ENCODE measurements at regions not wholly inside any gene's neighbourhood (a gene's known extent, or its start where the extent isn't known, plus 50 kb on each side); places are given as distances from the start of the nearest gene placed in this dataset.

GRCh38 chr2:211157211-211157610 is 600.8 kb downstream of the CPS1 start:
- H4K20me1 ChIP-seq (ENCODE audit: insufficient read depth) = no peaks in the 10 kb centered on the region
- H2AFZ ChIP-seq (ENCODE audit: low read depth, low read length, poor library complexity, severe bottlenecking) = peak overlapping the region; percentile 56
- no peaks in the 10 kb centered on the region for H3K4me1 ChIP-seq (ENCODE audit: control insufficient read depth in 1 of 2, insufficient read depth in 2 of 2, low read length in 2 of 2)
- H3K4me2 ChIP-seq (ENCODE audit: low read length) = no peak overlapping the region
- H3K9me3 ChIP-seq (ENCODE audit: control insufficient read depth in 1 of 2, insufficient read depth in 1 of 2, low read depth in 1 of 2, low read length in 2 of 2) = no peaks in the 10 kb centered on the region
- RAD21 ChIA-PET (ENCODE audit: low non-redundant PET in 1 of 2, low total read pairs in 2 of 2, uncharacterized antibody in 2 of 2, unreplicated experiment in 2 of 2) = interaction anchor here in 1 of 2 experiments (0.6 to 0.7 kb wide), 2 partner anchors 74 to 1154 kb away, joined by 3 to 4 read pairs; no protein-coding TSS in a partner anchor
- TF ChIP-seq, protein P1, sequence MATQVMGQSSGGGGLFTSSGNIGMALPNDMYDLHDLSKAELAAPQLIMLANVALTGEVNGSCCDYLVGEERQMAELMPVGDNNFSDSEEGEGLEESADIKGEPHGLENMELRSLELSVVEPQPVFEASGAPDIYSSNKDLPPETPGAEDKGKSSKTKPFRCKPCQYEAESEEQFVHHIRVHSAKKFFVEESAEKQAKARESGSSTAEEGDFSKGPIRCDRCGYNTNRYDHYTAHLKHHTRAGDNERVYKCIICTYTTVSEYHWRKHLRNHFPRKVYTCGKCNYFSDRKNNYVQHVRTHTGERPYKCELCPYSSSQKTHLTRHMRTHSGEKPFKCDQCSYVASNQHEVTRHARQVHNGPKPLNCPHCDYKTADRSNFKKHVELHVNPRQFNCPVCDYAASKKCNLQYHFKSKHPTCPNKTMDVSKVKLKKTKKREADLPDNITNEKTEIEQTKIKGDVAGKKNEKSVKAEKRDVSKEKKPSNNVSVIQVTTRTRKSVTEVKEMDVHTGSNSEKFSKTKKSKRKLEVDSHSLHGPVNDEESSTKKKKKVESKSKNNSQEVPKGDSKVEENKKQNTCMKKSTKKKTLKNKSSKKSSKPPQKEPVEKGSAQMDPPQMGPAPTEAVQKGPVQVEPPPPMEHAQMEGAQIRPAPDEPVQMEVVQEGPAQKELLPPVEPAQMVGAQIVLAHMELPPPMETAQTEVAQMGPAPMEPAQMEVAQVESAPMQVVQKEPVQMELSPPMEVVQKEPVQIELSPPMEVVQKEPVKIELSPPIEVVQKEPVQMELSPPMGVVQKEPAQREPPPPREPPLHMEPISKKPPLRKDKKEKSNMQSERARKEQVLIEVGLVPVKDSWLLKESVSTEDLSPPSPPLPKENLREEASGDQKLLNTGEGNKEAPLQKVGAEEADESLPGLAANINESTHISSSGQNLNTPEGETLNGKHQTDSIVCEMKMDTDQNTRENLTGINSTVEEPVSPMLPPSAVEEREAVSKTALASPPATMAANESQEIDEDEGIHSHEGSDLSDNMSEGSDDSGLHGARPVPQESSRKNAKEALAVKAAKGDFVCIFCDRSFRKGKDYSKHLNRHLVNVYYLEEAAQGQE (IDR thresholded peaks at IDR 0.05; ENCODE audit: low read depth) = no peak
- TF ChIP-seq CBX3 (IDR thresholded peaks at IDR 0.05; ENCODE audit: low read depth) (no peak), YY1 (IDR thresholded peaks at IDR 0.05; ENCODE audit: extremely low read depth, insufficient replicate concordance, low read depth, low read length) (no peak), EZH2phosphoT487 (IDR thresholded peaks at IDR 0.05; ENCODE audit: borderline replicate concordance) (no peak), TCF7L2 (IDR thresholded peaks at IDR 0.05; ENCODE audit: borderline replicate concordance, extremely low read depth, insufficient read depth, insufficient read length) (no peak), EGR1 (IDR thresholded peaks at IDR 0.05; ENCODE audit: low read depth) (no peak), POLR2A (IDR thresholded peaks at IDR 0.05; ENCODE audit: borderline replicate concordance, extremely low read depth, insufficient read depth, insufficient read length) (no peak), SRF (IDR thresholded peaks at IDR 0.05; ENCODE audit: low read depth) (no peak), CEBPB (IDR thresholded peaks at IDR 0.05; ENCODE audit: low read depth) (no peak), ZNF274 (IDR thresholded peaks at IDR 0.05; ENCODE audit: low read depth, low read length) (no peak), EZH2 (IDR thresholded peaks at IDR 0.05) (no peak), ZFX (IDR thresholded peaks at IDR 0.05) (no peak), RAD21 (IDR thresholded peaks at IDR 0.05; ENCODE audit: low read depth) (no peak), SIN3A (IDR thresholded peaks at IDR 0.05; ENCODE audit: low read depth) (no peak), POLR2AphosphoS5 (IDR thresholded peaks at IDR 0.05; ENCODE audit: low read depth, low read length) (no peak), CTCF (IDR thresholded peaks at IDR 0.05 in 2 of 3, conservative IDR thresholded peaks at IDR 0.05 in 1 of 3; ENCODE audit: borderline replicate concordance in 1 of 3, insufficient read depth in 1 of 3, low read depth in 2 of 3, low read length in 2 of 3) (no peak), FOSL1 (IDR thresholded peaks at IDR 0.05; ENCODE audit: low read depth) (no peak), JUND (IDR thresholded peaks at IDR 0.05) (no peak)
- TF ChIP-seq, protein P2, sequence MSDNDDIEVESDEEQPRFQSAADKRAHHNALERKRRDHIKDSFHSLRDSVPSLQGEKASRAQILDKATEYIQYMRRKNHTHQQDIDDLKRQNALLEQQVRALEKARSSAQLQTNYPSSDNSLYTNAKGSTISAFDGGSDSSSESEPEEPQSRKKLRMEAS (IDR thresholded peaks at IDR 0.05) = no peak
- TF ChIP-seq, protein P3, sequence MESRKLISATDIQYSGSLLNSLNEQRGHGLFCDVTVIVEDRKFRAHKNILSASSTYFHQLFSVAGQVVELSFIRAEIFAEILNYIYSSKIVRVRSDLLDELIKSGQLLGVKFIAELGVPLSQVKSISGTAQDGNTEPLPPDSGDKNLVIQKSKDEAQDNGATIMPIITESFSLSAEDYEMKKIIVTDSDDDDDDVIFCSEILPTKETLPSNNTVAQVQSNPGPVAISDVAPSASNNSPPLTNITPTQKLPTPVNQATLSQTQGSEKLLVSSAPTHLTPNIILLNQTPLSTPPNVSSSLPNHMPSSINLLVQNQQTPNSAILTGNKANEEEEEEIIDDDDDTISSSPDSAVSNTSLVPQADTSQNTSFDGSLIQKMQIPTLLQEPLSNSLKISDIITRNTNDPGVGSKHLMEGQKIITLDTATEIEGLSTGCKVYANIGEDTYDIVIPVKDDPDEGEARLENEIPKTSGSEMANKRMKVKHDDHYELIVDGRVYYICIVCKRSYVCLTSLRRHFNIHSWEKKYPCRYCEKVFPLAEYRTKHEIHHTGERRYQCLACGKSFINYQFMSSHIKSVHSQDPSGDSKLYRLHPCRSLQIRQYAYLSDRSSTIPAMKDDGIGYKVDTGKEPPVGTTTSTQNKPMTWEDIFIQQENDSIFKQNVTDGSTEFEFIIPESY (IDR thresholded peaks at IDR 0.05; ENCODE audit: extremely low read depth, insufficient replicate concordance, low read length) = no peak
- CTCF ChIA-PET = interaction anchor here (0.6 to 1.3 kb wide), 12 partner anchors 8 to 741 kb away, joined by 3 to 11 read pairs (median 4); no protein-coding TSS in a partner anchor
- H3K79me2 ChIP-seq (ENCODE audit: insufficient read depth, low read length) = no peaks in the 10 kb centered on the region
- no peak overlapping the region for H3K9ac ChIP-seq (ENCODE audit: low read length)
- no peaks in the 10 kb centered on the region for H3K27me3 ChIP-seq (ENCODE audit: insufficient read depth, low read length)
- DNase-seq (ENCODE audit: low read depth, low spot score) = no peak
- H3K27ac ChIP-seq (ENCODE audit: low read depth, low read length) = no peak overlapping the region
- H3K36me3 ChIP-seq (ENCODE audit: control insufficient read depth in 1 of 2, insufficient read depth in 2 of 2, low read length in 2 of 2) = no peaks in the 10 kb centered on the region
- POLR2A ChIA-PET = no interaction called here
- BruUV-seq (replicated peaks) = no TSS peak
- H3K9me2 ChIP-seq (ENCODE audit: insufficient read depth) = no peaks in the 10 kb centered on the region
- intact Hi-C loops (cut with micrococcal nuclease) = loop anchor here (5.0 kb wide), 1 partner anchor 125 kb away; no protein-coding TSS in a partner anchor
- ATAC-seq = no peak
- H3K4me3 ChIP-seq (replicated peaks in 1 of 2; ENCODE audit: low read depth in 1 of 2, low read length in 2 of 2) = no peak overlapping the region

All from HCT116 (cell line).